HG03175 (cell line): ENCODE measurements at regions not wholly inside any gene's neighbourhood (a gene's known extent, or its start where the extent isn't known, plus 50 kb on each side); places are given as distances from the start of the nearest gene placed in this dataset.
"Not testable (repeated sequence)": the region's sequence is repeated elsewhere in the genome, so short reads cannot be mapped to it uniquely, and the experiment has no call there.

ENCODE experiments used
- ATAC-seq: cut with Tn5 transposase; IDR thresholded peaks from one replicate; pipeline ENCODE4 v1.9.1; 2021; ENCODE audit warnings: mild to moderate bottlenecking, moderate library complexity; ENCODE audit not compliant: unreplicated experiment

DNA sequence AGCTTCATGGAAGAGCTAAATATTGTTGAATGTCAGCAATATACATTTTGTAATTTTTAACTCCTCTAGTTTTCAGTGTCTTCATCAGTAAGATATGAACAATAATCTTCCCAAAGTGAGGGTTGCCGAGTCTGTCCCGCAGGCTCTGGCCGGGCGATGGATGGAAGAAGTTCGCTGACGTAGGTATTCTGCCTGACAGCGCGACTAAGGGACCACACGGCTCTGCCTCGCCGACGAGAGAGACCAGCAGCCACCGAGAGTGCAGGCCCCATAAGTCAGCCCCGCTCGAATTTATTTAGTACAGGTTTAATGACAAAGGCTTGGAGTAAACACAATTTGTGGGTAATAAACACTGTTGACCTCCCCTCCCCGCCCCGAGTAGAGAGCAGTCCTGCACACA, 427.4 kb upstream of the NECTIN3 start:
- no peak for ATAC-seq

DNA sequence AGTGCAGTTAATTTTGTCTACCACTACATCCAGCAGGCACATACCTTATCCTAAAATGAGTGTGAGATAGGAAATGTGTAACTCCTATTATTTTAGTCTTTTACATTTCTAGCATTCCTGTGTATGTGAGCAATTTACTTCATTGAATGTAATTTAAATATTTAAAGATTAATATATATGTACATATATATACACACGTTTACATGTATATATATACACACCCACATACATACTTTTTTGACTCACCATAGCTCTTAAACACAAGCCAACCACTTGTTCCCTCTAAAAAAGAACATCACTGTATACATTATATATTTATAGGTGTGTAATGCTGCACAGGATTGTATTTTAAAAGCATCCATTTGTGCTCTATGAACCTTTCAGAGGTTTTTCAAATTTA, 425.6 kb upstream of the NECTIN3 start:
- ATAC-seq = no peak

DNA sequence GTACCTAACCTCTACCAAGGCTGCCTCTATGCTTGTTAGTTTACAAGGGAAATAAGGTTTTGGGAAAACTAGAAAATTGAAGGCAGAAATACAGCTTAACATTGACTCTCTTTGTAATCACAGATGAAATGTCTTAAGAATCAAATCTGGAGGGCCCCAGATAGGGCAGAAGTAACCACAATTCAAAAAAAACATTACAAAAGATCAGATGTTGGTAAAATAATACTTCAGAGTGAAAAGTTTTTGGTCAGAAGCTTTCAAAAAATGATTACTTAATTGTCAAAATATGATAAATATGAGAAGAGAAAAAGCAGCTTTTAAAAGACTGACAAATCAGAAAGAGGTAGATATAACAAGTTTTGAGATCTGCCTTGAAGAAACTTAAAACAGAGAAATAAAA, 425.1 kb upstream of the NECTIN3 start:
- ATAC-seq = no peak

DNA sequence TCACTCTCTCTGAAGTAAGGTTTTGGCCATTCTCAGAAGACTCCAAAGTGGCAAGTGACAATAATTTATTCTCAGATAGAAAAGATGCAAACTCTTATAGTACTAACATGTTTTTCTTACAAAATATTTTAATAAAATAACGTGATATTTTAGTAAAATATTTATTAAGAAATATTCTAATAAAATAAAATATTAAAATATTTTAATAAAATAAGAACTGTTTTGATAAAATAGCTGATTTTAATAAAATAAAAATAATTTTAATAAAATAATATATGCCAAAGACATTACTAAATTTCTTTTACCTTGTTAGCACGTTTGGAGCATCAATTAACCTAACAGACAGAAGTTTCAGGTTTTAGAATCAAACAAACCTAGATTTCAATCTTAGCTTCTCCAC, 424.0 kb upstream of the NECTIN3 start:
- no peak for ATAC-seq

DNA sequence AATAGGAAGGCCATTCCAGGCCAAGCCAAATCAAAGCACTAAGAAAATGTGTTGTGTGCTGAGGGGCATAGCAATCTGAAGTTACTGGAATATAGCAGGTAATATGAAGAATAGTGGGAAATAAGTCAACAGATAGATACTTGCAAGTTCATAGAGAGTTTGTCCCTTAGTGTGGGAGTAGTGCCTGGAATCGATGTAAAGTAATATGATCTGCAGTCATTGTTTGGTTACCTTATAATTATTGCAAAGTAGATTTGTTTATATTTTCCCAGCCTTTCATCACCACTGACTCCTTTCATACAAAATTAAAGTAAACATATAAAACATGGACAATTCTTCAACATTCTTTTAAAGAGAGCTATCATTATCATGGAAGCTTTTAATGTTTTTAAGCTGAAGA, 420.9 kb upstream of the NECTIN3 start:
- ATAC-seq = no peak

DNA sequence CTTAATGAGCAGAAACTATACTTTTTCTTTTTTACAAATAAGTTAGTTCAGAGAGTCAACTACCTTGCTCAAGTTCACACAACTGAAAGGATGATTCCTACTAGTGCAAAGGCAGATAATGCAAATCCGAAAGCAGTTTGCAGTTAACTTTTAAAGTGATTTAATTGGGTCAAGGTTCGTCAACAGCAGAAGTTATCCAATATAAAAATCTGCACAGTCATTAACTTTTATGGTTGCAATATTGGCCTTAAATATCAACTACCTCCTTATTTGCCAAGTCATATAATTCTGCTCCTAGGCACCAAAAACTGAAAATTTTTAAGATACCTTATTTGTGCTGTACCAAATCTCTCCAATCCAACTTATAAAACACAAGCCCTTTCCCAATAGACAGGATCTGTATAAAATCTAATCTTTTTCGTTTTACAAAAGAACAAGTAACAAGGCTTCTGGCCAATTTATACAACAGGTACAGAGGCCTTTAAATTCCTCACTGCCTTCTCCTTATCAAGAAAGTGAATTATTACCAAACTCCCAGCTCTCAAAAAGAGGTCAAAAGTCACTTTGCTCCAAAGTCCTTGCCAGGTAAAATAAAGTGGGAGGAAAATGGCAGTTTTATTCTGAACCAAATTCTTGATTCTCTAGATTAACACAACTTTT, 416.6 kb upstream of the NECTIN3 start:
- no peak for ATAC-seq

DNA sequence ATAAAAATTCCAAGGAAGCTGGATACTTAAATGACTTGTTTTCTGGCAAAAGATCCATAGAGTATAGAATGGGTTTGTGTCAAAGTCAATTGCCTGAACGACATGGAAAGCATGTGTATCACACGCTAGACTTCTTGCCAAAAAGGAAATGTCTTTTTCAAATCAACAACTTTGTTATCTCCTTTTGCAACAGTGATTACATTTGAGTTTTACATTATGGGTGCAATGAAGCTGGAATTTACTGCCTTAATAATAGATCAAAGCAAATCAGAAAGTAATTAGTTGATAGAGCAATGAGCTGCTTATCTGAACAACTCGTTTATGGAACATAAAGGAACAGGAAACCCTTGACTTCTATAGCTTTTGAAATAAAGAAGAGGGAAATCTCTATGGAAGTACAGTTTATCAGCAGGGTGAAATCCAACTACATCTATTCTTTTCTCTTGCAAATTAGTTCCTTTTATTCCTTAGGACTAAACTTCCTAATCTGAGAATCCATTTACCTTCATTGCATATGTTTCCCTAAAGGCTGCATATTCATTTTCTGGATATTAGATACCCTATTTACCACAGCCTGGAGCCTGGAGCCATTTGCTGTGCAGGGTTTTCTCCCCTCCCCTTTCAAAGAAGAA, 415.1 kb upstream of the NECTIN3 start:
- no peak for ATAC-seq

DNA sequence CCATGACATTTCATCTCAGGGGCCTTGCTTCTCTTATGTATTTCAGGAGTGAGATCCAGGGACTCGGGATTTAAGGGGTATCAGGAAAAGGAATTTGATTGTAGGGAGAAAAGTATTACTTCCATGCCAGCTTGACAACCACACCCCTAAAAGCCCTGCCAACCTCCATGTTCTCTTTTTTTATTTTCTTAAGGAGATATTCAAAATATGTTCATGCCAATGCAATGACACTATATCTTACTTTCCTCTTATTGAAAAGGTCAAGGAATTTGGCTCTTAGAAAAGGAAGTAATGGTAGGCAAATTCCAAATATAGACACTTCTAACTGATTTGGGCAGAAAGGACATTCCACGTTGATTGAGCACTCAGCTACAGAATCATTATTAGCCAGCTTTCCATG, 407.5 kb upstream of the NECTIN3 start:
- ATAC-seq = no peak

DNA sequence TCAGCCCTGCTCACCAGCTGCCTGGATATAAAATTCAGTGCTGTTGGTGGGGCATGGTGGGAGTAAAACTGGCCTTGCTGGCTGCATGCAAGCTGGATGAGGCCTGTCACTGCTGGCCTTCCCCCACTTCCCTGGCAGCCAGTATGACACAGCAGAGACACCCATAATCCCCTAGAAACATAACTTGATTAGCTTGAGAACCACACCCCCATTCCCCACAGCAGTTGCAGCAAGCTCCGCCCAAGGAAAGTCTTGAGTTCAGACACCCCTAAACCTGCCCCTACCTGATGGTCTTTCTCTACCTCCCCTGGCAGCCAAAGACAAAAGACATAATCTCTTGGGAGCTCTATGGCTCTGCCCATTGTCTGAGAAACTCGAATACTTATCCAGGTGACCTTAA, 405.1 kb upstream of the NECTIN3 start:
- ATAC-seq = no peak

DNA sequence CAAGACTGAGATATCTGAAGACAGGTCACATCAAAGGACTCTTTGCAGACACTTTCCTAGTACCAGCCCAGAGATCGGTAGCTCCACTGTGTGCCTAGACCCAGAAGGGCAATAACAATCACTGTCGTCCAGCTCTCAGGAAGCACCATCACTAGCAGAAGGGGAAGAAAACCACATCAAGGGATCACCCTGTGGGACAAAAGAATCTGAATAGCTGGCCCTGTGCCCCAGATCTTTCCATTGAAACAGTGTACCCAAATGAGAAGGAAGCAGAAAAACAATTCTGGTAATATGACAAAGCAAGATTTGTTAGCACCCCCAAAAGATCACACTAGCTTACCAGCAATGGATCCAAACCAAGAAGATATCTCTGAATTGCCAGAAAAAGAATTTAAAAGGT, 404.4 kb upstream of the NECTIN3 start:
- no peak for ATAC-seq

DNA sequence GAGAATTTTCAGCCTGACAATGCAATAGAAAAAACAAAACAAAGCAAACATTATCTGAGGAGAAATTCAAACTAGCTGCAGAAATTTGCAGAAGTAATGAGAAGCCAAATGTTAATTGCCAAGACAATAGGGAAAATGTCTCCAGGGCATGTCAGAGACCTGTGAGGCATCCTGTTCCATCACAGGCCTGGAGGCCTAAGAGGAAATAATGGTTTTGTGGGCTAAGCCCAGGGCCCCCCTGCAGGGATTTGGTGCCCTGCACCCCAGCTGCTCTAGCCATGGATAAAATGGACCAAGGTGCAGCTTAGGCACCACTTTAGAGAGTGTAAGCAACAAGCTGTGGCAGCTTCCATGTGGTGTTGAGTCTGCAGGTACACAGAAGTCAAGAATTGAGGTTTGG, 401.2 kb upstream of the NECTIN3 start:
- ATAC-seq = no peak

DNA sequence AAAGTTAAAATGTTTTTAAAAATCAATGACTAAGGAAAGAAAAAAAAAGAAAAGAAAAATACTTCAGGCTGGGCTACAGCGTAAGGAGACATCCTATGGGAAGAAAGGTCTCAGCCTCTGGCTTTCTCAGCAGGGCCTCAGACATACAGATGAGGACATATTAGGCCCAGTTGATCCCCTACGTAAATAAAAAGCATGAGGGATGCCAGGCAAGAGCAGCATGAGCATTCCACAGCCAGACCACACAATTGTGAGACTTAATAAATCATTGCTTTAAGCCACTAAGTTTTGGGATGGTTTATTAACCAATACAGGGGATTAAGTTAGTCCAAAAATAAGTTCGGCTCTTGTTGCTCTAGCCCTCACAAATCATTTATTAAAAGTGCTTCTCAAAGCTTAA, 394.1 kb upstream of the NECTIN3 start:
- ATAC-seq = no peak

DNA sequence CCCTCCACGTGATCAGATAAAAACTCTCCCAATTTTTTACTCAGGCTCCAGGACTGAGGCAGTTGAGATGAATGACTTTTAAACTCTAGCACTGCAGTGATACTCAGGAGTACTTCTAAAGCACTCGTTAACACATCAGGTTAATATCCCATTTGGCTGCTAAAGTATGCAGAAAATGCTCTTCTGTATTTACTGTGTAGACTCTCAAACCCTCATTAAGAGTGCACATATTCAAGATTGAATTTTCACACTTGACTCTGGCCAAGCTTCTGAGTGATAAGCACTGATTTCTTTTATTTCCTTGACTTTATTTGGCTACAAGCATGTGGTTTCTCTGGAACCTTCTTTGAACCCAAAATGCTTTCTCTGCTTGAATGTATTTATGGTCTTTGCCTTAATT, 392.3 kb upstream of the NECTIN3 start:
- no peak for ATAC-seq

DNA sequence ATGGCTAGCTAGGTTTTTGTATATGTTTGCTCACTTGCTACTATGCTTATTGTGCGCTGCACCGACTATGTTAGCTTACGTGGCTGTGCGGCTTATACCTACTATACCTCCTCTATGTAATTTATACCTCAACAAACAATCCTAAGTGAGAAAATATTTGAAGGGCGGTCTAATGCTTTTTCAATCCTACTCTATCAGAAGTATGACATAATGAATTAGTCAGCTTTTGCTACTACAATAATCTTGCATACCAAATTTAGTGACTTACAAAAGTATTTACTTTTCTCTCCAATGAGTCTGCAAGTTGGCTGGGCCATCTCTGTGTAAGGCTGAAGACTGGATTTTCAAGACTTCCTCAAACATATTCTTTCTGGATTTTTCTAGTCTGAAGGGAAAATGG, 391.2 kb upstream of the NECTIN3 start:
- no peak for ATAC-seq

DNA sequence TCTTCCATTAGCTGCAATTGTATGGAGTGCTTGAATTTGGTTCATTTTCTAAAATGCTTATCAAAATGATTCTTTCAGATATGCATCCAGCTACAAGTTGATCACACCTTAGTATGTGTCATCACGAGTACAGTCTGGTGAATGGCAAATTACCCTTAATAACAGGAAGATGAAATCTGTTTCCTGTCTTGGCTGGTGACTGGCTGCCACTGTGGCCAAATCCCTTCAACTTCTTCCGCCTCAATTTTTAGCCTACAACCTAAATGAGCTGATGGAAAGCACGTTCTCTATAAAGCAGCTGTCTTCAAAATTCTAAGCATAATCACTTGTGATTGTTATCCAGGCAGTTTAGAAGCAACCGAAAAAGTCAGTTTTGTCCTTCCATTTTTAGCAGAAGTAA, 387.1 kb upstream of the NECTIN3 start:
- no peak for ATAC-seq

DNA sequence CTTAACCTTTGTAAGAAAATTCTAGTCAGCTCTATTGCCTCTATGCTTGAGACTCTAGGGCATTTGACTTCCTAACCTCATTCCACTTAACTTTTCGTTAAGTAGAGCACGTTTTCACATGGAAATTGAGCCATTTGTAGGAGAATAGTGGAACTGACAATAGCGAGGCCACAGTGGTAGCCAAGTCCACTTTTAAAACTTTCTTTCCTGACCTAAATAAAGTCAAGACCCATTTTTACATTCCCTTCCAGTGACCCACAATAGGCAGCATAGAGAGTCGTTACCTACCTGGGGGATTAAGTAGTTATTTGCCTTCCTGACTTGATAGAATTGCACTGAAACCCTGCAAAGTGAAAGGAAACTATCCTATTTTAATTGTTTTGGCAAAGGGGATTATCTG, 386.0 kb upstream of the NECTIN3 start:
- no peak for ATAC-seq

DNA sequence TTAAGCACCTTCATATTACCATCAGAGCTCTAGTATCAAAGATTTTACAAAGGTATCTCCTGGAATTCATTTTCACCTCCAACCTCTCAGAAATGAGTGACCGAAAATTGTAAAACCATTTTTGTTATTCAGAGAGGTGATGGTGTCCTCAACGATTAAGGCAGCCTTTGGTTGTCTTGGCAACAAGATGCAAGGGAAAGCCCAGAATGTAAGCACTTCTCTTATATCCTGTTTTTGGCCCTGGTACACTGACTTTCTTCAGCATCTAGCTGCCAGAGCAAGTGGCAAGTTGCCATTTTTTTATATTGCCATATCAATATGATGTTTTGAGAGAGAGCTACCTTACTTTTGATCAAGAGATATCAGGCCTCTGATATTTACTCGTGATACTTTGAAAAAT, 384.9 kb upstream of the NECTIN3 start:
- no peak for ATAC-seq

DNA sequence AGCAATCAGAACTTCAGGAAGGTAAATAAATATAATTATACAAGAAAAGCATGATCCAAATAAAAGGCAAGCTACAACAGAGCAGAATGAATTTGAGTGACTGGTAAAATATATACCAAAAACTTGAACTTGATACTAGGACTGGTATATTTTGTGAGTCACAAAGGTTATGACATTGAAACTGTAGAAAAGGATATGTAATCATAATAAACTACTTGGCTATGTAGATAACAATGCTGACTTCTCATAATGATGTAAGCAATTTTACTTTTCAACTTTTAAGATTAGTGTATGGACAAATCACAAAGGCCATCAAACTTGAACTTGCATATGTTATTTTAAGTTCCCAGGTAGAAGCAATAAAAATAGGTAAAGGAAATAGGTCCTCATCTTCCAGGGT, 384.5 kb upstream of the NECTIN3 start:
- ATAC-seq = no peak

DNA sequence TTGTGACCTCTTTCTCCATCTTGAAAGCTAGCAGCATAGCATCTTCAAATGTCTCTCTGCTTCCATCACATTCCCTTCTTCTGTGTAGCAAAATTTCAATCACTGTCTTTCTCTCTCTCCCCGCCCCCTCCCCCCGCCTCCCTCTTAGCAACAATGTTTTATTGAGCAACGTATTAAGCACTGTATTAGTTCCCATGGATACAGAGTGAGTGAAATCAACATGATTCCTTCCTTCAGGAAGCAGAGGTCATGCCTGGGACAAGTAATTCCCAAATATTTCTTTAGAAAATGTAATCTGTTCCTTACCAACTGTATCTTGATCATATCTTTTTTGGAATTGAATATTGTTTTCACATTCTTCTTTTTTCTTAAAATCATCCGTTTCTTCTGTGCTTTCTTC, 373.7 kb upstream of the NECTIN3 start:
- no peak for ATAC-seq

DNA sequence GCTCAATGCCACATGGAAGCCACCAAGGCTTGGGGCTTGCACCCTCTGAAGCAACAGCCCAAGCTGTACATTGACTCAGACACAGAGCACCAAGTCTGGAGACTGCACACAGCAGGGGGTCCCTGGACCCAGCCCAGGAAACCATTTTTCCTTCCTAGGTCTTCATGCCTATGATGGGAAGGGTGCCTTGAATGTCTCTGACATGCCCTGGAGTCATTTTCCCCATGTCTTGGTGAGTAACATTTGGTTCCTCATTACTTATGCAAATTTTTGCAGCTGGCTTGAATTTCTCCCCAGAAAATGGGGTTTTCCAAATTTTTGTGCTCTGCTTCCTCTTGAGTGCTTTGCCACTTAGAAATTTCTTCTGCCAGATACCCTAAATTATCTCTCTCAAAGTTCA, 367.3 kb upstream of the NECTIN3 start:
- ATAC-seq = not testable (repeated sequence)

DNA sequence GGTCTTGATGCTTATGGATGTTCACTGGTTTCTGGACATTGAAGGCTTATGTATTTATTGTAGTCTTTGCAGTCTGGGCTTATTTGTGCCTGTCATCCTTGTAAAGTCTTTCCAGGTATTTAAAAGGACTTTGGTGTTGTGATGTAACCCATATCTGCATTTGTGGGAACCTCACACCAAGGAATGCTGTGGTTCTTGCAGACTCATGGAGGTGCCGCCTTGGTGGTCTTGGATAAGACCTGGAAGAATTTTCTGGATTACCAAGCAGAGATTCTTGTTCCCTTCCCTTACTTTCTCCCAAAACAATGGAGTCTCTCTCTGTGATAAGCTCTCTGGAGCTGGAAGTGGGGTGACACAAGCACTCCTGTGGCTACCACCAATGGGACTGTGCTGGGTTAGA, 363.5 kb upstream of the NECTIN3 start:
- no peak for ATAC-seq

DNA sequence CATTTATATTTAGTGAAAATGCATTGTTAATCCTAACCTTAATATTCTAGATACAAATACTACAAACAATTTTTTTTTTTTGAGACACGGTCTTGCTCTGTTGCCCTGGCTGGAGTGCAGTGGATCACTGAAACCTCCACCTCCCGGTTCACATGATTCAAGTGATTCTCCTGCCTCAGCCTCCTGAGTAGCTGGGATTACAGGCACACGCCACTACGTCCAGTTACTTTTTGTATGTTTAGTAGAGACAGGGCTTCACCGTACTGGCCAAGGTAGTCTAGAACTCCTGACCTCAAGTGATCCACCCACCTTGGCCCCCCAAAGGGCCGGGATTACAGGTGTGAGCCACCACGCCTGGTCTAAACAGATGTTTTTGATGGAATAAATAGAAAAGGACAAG, 361.5 kb upstream of the NECTIN3 start:
- ATAC-seq = no peak

DNA sequence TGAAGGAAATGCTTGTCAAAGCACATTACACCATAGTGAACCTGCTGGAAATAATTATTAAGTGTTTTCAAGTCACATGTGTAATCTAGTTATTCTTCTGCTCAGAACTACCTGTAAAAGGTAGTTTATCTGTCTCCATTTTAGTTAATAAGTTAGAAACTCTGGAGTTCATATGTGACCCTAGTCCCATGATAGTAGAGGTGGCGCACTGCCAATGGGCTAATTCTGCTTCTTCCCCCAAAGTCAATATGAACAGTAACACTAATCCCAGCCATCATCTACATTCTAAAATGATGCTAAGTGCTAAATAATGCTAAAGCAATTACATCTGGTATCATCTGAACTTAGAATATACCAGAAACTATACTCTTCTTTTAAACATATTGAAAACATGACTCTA, 361.0 kb upstream of the NECTIN3 start:
- ATAC-seq = no peak
